ENCODE measurements at regions not wholly inside any gene's neighbourhood (a gene's known extent, or its start where the extent isn't known, plus 50 kb on each side); places are given as distances from the start of the nearest gene placed in this dataset.

DNA sequence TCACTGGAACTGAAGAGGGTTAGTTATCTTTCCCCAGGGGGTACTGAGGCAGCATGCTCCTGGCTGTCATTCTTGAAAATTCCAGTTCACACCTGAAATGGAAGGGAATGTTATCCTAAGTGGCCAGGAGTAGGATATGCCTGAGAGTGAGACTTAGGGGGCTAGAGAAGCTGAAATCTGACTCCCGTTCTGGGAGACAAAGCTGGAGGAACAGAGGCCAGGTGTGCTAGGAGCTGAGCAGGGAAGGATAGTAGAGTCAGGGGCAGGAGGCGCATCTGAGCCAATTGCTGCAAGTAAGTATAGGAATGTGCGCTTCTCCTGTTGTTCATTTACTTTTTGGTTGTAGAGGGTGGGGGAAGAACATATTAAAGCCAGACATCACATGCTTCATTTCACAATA, 58.1 kb upstream of the KIAA1217 start:
- no peak for DNase-seq

DNA sequence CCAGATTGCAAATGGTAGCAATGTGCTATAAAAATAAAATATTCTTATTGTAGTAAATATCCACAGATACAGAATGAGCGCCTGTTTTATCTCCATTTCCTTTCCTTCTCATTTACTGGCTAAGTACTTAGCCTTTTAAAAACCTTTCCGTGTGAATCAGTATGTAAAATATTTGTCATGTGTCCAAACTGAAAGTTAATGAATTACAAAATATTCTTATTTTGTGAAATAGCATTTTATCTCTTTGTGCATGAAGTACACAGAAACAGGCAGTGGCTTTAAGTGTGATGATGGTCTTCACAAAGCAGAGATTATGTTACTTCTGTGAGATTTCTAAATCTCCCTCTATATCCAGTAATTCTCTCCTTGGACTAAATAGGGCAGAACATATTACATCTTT, 56.7 kb upstream of the KIAA1217 start:
- no peak for DNase-seq

DNA sequence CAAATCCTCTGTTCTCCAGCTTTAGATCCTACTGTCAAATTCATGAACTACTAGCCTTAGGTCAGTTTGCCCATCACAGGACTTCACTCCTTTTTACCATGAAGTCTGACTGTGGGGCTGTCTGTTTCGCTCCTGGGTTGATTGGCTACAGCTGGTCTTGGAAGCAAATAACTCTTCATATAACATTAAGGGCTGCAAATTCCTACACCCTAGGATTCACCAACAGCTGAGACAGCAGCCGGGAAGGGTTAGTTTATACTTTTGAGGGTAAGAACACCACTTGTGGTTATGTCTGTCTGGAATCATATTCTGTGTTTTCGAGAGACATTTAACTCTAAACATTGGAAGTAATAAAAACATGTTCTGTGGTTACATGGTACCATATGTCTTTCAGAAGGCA, 55.9 kb upstream of the KIAA1217 start:
- DNase-seq: no peak

DNA sequence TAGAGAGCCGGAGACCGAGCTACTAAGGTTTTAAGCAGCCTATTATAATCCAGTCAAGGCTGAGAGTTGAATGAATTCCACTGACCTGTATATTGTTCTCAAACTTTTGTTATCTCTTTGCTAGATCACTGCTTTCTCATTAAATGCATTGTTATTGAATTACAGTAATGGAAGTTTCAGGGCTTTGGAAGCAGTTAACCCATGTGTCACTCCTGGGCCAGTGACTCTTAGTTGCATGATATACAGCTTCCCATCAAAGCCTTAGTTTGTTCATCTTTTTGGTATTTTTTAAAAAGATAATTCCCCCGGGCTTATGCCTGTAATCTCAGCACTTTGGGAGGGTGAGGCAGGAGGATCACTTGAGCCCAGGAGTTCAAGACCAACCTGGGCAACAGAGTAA, 55.4 kb upstream of the KIAA1217 start:
- no peak for DNase-seq

DNA sequence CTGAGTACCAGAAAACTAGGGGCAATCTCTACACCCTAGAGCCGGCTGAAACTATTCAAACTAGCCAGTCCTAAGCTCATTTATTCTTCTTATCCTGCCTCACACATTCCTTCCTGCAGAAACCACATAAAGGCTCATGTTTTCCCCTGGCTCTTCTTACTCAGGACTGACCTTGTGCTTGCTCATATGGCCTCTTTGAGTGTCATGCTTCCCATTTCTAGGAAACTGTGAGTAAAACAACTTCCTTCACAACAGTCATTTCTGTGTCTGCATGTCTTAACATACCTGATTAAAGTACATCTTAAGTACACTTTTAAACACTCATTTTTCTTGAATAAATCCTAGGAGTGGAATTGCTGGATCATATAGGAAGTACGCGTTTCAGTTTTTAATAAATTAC, 52.3 kb upstream of the KIAA1217 start:
- no peak for DNase-seq

DNA sequence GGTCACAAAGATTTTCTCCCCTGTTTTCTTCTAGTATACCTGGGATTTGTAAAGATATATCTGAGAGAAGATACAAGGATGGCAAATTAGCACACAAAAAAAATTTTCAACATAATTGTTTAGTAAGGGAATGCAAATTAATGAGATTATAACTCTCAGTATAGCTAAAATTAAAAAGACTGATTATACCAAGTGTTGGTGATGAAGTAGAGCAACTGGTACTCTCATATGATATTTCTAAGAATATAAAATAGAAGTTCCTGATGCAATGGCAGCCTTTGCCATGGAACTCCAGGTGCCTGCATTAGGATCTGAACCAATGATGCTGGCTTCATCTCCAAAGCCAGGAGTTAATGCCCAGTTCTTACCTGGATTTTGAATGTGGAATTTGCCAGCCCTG, 51.4 kb upstream of the KIAA1217 start:
- DNase-seq: no peak

Measured in EL (cell line).